Stimulated activated CD4-positive, alpha-beta T cell treated with anti-CD3 and anti-CD28 coated beads, Interleukin-4, amount 100 ng/mL, for 24 hours (primary cell): ENCODE measurements at regions not wholly inside any gene's neighbourhood (a gene's known extent, or its start where the extent isn't known, plus 50 kb on each side); places are given as distances from the start of the nearest gene placed in this dataset.

ENCODE experiments used
- DNase-seq: peaks from one replicate; pipeline ENCODE4 v3.0.0-alpha.2; 2020

GRCh38 chr5:35417040-35417439, 186.8 kb upstream of the PRLR start:
- no peak for DNase-seq

DNA sequence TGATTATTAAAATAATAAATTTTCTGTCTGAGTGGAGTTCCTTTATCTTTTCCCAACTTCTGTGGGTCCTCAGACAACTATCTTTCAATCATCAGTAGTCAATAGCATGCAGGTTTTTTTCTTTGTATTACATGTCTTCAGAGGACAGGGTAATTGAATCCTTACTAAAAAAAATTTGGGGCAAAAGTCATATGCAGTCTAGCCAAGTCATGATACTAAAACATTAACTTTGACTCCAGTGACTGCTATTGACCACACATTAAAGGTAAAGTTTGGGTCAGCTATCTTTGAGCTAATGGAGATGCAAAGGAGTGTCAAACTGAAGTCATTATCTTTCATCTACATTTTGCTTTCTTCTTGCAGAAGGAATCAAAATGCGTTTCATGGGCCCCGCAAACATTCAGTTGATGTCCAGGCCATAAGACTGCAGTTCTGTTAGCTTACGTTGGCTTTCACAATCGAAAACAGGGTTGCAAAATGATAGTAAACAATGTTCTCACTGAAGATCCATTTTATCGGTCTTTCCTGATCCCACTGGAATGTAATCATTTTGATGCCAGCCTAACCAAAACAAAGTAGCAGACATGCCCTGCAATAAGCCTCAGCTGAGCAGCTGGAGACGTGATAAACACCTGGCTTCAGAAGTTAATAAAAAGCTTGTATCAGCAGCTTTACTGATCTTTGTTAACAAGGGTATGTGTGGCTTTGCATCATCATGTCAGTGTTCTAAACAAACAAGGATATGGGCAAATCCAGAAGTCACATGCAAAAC, 186.1 kb upstream of the PRLR start:
- no peak for DNase-seq

DNA sequence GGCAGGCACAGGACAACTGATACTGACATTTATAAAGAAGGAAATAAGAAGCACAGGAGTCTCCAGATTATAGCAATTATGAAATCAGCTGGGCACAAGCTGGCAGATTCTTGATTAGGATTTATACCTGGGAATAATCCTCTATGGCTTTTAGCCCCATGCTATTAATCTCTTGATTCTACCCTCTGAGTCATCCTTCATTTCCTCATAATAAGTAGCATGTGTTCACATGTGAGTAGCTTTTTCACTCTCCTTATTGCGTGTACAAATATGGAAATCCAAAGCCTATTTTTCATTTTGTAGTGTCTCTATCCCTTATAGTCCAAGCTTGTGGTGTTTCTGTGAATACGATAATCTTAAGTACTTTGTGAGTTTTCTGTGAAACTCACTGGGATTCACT, 185.0 kb upstream of the PRLR start:
- DNase-seq = no peak

DNA sequence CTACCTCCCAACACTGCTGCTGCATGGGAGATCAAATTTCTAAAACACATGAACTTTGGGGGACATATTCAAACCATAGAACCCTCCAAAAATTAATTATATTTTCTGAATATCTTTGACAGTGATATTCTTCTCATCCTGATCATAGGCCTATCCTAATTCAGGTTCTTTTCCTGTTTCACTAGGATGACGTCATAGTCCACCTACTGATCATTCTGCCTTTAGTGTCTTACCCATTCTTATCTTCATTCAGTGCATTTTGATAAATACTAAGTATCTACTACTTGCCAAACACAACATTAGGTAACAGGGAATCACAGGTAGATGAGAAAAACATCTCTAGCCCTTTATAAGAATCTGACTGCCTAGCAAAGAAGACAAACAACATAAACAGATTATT, 179.1 kb upstream of the PRLR start:
- DNase-seq = no peak

- DNase-seq = no peak
These were observed 177.9 kb upstream of the PRLR start for GRCh38 chr5:35408146-35408545.

DNA sequence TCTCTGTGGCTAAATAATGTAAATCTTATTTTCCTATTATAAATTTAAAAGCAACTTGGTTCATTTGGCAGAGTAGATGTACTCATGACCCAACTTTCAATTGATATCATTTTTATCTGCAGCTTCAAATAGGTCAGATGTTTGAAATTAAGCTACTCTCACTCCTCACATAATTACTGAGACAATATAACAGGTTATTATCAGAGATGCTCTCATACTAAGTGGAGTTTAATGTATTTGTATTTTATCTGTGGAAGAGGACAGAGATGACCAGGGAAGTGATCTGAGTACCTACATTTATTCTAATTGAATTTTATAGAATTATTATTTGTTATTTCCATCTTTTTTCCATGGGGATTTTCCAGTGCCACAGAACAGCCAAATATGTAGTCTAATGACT, 177.4 kb upstream of the PRLR start:
- DNase-seq = no peak

DNA sequence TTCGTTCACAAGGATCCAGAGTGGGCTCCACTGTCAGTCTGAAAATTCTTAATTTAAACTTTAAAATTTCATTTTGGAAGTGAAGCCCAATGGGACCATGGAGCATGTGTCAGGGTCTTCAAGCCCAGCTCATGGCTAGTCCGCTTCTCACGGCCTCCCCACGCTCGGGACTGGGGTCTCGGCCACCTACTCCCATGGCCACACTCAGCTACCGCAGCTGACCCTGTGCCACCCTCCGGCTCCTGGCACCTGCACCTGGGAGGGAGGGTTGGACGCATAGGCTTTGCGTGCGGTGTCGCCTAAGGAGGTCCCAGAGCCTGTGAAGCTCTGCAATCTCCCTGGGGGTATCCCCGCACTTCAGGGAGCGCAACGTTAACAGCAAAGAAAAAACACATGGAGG, 175.7 kb upstream of the PRLR start:
- DNase-seq = no peak

- no peak for DNase-seq
These were observed 174.4 kb upstream of the PRLR start for GRCh38 chr5:35404701-35405100.

- no peak for DNase-seq
These were observed 163.6 kb upstream of the PRLR start for GRCh38 chr5:35393901-35394300.

DNA sequence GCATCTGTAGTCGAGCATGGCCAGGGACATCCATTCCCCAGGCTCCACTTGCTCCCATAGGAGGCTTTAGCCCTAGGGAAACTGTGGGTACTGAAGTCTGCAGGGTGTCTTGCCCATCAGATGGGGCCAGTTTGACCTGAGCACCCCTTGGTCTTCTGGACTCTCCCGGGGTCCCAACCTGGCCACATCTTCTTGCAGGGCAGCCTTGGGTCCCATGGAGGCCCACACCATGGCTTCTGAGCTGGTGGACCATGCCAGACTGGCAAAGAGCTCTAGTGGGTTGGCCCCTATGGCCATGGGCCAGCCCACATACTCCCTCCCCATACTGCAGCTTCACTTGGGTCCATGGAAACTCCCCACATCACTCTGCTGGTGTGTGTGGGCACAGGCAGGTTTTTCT, 154.4 kb upstream of the PRLR start:
- no peak for DNase-seq

GRCh38 chr5:35383041-35383440, 152.8 kb upstream of the PRLR start:
- DNase-seq = no peak

- DNase-seq = no peak
These were observed 147.4 kb upstream of the PRLR start for GRCh38 chr5:35377653-35378052.

- no peak for DNase-seq
These were observed 144.3 kb upstream of the PRLR start for GRCh38 chr5:35374584-35374983.

- DNase-seq = no peak
These were observed 143.0 kb upstream of the PRLR start for GRCh38 chr5:35373249-35373648.

- DNase-seq = no peak
These were observed 142.2 kb upstream of the PRLR start for GRCh38 chr5:35372482-35372881.

DNA sequence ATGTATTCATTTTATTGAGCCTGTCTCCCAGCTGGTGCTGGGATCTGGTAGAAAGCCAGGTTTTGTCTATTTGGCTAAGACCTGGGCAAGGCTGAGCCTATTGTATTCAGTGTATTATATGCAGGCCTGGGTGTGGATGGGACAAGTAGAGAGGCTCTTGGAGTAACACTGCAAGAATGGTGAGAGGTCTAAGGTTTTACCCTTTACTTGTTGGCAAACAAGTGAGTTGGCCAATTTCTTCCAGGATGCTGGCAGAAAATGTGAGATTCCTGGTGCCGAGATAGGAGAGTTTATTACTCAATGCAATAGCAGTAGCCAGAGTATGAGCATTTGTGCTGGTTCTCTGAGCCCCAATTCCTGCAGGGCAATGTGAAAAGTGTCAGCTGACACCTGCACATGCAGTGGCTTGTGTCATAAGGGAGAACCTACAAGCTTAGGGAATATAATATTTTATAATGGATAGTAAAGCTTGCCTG, 141.7 kb upstream of the PRLR start:
- no peak for DNase-seq

GRCh38 chr5:35370871-35371270, 140.6 kb upstream of the PRLR start:
- DNase-seq = no peak

GRCh38 chr5:35369965-35370790, 139.9 kb upstream of the PRLR start:
- DNase-seq = no peak

GRCh38 chr5:35367526-35367925, 137.2 kb upstream of the PRLR start:
- no peak for DNase-seq

- no peak for DNase-seq
These were observed 135.5 kb upstream of the PRLR start for GRCh38 chr5:35365758-35366157.

DNA sequence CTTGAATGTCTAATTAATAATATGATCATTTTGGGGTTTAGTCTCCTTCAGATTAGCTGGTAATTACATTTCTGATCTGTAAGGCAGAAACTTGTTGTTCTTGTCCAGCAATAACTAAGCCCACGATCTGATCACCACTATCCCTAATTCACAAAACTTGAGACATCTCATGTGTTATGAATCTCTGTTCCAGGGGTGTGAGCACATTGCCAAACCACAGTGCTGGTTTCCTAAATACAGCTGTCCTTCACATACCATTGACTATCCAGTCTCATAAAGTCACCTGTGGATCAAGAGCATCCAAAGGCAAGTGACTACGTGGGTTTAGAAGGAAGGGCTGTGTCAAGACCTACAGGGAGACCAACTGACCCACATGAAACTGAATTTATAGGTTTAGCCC, 134.1 kb upstream of the PRLR start:
- no peak for DNase-seq

GRCh38 chr5:35363387-35363965, 133.2 kb upstream of the PRLR start:
- no peak for DNase-seq

DNA sequence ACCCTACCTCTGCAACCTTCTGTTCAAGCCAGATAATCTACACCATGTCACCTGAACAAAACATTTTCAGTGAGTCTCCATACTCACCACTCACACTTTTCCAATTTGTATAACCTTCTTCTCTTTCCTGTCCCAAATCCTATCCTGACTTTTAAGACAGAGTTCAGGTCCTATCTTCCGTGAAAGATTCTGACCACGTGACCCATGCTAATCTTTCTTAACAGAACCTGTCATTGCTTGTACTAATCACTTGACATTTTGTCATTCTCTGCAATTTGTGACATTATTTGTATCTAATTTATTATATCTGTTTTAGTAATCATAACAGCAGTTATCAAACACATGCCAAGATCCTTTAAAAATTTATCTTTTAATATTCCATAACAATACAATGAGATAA, 132.5 kb upstream of the PRLR start:
- DNase-seq = no peak

GRCh38 chr5:35360671-35361070, 130.4 kb upstream of the PRLR start:
- DNase-seq = no peak
